Muscle of arm (tissue), 1 donor: ENCODE measurements at regions not wholly inside any gene's neighbourhood (a gene's known extent, or its start where the extent isn't known, plus 50 kb on each side); places are given as distances from the start of the nearest gene placed in this dataset.

Experiments
- DNase-seq: peaks from one replicate; pipeline ENCODE4 v3.0.0-alpha.2; 2013

DNA sequence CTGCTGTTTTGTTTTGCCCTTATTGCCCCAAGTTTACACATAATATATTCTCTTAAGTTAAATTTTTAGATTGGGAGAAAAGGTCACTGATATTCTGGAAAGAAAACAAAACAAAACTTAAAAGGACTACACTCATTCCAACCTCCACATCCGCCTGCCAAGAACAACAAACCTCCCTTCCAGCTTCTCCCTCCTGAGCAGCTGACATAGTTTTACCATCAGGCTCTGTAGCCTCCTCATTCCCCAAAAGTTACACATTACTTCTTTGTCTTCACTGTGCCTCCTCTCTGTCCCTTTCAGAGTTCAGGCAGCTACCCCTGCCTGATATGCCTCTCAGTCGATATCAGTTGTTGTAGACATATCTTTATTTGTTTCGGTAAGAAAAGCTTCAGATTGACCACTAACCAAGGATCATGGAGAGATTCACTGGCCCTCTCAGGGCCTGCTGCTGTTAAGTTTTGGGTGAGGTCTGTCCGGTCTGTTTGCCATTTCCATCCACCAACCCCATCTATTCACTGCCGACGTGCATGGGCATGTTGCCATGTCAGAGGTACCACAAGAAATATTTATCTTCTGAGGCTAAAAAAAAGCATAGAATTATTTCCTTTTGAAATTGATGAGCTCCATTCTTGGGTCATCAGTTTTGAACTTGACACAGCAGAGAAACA, 164.1 kb downstream of the GASK1B start:
- DNase-seq, result no peak

DNA sequence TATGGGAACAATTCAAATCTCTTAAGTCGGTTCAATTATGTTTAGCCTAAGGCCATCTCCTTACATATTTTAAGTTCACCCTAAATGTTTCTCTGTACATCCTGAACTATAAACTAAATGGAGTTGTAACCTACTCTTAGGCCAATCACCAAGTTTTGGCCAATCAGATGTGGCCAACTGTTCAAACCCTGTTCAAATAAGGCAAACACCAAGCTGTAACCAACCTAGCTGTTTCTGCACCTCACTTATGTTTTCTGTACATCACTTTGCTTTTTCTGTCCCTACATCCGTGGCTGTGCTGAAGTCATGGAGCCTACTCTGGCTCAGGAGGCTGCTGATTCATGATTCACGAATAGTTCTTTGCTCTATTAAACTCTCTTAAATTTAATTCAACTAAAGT, 165.3 kb downstream of the GASK1B start:
- DNase-seq, result no peak

DNA sequence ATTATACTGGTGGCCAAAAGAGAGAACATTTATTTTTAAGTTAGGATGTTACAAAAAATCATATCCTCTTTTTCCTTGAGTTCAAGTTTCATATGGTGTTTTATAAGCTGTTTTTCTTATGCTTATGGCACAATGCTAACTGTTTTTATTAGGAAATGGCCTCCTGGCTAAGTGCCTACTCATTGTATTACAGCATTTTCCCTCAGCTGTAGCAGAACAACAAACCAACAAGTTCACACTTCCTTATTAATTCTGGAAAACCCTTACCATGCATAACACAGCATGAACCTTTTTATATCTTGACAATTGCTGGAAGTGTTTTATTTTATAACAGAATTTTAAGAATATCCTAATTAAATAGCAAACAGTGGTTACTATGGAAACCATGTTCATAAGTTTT, 165.8 kb downstream of the GASK1B start:
- DNase-seq, result peak; percentile 75

DNA sequence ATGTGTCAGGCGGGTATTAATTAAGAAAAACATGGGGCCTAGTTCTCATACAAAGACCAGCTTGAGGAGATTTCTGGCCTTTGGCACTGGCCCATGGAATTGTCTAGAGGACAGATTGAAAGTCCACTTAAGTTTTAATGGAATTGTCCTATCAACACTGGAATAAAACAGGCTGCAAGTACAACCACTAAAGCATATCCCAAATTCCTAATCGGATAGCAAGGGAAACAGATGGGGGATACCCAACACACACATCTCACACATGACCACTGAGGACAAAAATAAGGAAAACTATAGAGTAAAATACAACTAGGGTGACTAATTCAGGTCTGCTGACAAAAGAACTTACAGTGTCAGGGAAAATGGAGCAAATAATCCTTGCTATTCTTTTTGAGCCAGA, 167.8 kb downstream of the GASK1B start:
- no peak for DNase-seq

DNA sequence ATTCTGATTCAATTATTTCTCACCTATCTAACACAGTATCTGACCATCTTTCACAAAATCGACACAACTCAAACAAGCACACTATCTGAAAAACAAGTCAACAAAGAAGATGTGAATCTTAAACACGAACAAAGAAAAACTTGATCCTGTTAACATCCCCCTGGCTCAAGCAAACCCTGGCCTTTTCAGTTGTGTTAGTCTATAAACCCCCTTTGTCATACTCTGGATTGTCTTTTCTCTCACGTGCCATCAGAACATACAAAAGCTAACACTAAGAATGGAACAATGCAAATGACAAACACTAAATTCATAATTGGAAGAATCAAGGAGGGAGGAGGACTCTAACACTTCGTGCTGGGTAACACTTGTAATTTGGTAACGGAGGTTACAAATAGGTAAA, 168.7 kb downstream of the GASK1B start:
- no peak for DNase-seq

DNA sequence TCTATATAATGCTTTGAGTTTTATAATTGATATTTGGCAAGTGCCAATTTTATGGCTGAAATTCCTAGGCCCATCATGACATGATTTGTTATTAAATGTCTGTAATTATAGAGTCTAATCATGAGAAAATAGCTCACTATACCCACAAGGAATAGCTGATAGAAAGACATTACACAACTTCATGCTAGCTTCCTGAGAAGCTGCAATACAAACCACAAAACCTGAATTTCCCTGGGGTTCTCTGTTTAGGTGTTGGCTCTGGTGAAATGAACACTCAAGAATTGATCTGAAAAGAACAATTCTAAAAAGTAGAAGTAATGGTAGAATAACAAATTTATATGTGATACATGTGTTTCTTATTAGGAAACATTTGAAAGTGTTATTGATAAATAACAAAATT, 169.6 kb downstream of the GASK1B start:
- DNase-seq, result no peak

DNA sequence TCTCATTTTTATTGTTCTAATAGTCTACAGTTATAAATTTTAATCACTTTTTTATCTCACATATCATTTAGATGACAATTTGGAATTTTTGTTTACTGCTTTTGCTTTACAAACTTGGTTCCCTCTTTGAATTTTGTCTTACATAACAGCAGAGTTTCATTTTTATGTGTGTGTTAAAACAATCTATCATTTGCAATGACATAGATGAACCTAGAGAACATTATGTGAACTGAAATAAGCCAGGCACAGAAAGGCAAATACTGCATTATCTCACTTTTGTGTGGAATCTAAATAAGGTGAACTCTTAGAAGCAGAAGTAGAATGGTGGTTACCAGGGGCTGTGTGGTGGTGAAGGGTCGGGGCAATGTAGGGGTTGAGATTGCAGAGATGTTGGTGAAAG, 170.7 kb downstream of the GASK1B start:
- no peak for DNase-seq

DNA sequence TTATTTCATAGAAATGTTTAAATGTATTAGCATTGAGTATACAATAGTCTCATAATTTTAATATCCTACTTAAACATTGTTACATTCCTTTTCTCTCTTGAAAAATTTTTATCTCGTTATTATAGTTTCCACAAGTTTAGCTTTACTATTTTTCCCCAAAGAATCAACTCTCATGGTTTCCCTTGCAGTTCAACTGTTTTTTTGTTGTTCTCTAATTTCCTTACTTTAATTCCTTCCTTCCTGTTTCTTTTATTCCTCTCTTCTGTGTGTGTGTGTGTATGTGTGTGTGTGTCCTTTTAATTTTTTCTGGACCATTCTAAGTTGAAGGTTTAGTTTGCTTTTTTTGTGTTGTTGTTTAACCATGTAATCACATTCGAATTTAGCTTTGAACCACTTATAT, 171.1 kb downstream of the GASK1B start:
- no peak for DNase-seq

DNA sequence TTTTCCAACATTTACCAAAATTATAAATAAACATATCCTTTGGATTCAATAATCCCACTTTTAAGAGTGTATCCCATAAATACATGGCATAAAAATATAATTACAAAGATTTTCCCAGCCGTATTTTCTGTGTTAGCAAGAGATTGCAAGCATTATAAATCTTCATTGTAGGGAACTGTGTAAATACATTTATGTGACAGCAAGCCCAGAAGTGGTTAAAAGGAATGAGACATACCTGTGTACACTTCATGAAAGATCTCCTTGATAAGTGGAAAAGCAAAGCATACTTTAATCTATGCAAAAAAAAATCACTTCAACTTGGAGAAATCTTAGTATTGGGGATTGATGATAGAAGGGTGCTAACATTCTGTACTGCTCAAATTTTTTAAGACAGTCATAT, 173.1 kb downstream of the GASK1B start:
- DNase-seq, result no peak

DNA sequence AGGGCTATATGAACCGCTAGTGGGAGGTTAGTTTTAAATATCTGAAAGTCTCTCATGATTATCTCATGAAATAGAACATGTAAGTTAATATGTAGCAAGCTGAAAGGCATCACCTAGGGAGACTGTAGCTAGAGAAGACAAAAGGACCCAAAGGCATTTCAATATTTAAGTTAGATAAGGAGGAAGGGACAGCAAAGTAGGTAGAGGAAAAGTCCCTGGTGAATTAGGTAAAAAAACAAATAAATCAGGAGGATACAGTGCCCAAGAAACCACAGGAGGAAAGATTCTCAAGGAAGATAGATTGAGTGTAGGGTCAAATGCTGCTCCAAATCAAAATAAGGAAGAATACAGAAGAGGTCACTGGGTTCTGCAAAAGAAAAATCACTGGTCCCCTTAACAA, 175.5 kb downstream of the GASK1B start:
- DNase-seq, result no peak

DNA sequence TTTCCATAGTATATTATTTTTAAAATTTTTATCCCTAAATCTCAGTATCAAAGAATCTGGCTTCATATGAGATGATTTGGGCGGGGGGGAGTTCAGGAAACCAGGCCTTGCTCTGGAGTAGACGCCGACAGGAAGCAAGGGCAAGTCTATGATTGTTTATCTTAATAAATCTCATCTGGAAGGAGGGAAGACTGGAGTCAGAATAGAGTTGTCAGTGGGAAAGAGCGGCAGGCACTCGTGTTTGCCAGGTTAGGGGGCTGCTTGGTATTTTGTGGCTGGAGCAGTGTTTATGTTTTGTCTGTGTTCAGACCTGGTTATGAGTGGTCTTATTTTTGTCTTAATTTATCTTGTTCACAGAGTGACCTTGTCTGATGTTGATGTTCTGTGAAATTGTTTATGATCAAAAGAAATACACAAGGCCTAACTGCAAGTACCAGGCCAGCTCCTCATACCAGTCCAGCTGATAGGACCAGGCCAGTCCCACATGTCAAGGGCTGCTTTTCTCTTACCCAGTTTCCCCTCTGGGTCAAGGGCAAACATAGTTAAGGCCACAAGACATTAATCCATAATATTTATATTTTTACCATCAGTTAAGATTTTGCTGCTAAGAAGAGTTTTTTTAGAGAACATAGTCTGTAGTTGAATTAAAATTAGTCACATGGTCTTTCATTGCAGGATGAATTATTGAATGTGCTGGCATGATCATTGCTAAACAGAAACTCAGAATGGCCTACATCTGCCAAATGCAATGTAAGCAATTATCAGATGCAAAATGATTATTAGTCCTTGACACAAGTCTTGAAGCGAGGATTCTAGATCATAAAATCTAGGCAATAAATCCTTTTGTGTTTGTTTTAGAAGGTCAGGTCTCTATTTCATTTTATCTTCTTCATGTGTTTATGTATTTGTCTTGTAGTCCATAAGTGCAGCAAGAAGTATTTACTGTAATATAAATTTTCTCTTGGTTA, 176.5 kb downstream of the GASK1B start:
- DNase-seq, result no peak

DNA sequence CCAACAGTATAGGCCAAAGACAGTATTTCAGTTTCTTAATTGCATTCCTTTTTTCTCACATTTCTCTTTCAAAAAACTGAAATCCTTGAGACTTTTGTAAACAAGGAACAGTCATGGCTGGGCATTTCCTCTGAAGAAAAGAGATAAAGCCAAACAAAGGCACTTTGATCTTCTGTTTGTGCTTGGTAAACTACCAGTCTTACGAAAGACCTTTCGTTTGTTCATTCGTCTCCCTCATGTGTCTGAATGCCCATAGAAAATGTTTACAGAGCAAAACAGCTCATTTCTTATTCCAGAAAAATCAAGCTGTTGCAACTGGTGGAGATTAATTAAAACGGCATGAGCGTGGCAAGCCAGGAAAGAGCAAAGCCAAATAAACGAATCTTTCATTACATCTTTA, 178.0 kb downstream of the GASK1B start:
- DNase-seq, result no peak

DNA sequence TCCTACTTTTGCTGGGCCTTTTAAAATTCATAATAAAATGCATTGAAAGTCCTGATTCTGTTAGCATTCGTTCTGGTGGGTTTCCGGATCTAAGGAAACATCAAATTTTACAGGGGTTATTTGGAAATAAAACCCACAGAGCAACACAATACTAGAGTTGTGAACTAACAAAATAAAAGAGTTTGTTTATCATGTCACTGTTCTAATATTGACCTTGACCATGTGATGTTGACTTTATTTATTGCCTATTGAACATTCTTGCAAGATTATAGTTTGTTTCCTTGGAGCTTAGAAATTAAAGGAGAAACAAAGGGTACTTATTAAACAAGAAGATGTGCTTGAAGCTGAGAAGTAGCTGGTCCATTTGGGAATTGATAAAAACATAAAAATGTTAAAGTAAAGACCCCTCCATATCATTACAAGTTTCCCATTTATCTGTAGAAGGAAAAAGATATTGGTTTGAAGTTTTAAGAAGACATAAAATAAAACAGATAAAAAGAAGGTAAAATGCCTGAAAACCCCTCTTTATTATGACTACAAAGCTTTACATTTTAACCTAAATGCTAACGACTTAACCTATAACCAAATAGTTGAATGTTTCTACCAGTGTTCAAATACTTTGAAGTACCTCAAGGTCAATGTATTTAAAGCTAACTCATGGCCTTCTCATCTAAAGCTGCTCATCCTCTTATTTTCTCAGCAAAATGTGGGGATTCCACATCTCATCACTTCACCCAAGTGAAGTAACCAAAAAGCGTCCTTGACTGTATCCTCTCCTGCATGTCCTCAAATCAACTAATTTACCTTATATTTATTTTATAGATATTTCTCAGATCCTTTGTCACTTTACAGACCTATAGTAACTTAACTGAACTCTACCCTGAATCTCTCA, 179.6 kb downstream of the GASK1B start:
- DNase-seq, result no peak

DNA sequence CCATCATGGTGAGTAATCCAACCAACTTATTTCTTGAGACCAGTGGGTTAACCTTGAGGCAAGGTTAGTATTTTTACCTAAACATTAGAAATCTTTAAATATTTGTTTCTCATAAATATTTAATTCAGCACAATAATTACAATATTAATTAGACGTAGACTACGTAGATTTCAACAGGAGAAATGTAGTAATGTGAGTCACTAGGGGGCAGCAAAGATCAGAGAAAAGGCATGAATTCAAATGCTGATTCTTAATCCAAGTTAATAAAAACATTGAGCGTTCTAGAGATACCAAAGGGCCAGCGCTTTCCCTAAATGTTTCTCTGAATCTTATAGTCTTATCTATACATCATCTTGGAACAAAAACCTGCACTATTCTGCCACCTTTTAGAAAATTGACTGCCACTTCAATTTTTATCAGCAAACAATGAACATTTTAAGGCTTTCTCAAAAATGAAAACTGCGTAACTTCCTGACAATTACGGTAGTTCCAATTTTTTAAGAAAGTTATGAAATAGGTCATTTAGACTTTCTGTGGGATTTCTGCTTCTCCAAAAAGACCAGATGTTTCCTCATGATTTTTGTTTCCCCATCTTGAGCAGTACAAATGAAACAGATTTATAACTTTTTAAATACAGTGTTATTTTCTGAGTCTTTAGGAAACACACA, 180.7 kb downstream of the GASK1B start:
- DNase-seq, result peak; percentile 86

DNA sequence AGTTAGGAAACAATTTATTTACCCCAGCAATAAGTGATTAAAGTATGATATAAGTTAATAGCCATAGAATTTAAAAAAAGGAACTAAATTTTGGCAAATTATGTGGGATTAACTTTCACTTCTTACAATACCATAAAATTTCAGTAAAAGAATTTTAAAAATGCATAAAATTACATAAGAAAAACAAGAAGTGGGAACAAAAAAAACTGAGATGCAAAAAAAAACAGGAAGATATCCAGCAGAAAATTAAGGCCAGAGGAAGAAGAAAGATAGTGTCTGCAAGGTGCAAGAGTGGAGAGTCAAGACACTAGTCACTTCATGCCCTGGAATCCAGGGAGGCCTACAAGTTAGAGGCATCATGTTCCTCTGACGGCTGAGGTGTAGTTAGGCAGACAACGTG, 184.2 kb downstream of the GASK1B start:
- no peak for DNase-seq

DNA sequence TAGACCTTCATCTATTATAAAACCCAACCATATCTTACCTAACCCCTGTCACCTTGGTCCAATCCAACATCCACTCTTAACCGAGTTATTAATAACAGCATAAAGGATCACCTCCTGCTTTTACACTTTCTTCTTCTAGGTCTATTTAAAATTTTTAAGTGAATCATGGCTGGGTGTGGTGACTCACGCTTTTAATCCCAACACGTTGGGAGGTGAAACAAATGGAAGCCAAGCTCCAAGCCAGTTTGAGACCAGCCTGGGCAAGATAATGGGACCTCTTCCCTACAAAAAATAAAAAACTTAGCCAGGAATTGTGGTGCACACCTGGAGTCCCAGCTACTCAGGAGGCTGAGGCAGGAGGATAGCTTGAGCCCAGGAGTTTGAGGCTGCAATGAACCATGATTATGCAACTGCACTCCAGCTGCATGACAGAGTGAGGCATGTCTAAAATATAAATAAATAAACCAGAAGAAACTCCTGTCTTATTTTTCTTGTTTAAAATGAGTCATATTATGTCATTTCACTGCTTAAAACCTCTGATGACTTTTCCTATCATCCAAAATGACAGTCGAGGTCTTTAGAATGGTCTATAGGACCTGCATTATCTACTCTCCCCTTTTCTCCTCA, 188.4 kb downstream of the GASK1B start:
- DNase-seq, result no peak

DNA sequence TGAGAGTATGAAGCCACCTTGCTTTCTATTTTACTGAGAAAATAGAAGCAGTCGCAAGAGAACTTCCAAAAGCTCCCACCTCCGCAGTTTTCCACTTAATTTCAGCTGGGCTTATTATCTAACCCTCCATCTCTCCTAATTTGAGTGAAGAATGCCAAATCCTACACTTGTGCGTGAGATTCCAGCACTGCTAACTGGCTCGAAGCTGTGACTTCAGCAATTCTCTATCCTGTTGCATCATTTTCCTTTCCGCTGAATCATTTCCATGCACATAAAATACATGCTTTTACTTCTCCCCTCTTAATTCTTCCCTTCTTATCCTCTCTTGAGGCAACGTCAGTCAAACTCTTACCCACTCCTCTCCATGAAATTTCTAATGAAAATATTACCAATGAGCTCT, 189.5 kb downstream of the GASK1B start:
- no peak for DNase-seq

DNA sequence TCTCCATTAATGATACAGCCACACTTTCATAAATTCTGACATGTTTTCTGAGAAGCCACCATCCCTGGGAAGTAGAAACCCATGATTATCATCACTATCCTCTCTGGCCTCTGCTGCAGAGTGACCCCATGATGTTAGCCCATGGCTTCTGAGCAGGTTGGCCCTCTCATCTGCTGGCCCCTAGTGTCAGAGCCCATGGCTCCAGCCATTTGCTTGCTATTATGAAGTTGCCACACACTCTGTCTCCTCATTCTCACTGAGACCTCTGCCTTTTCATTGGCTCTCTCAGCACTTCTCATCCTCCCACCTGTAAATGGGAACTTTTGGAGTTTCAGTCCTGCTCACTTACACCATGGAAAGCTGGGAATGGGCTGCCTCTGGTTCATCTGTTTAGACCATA, 192.7 kb downstream of the GASK1B start:
- DNase-seq, result no peak

DNA sequence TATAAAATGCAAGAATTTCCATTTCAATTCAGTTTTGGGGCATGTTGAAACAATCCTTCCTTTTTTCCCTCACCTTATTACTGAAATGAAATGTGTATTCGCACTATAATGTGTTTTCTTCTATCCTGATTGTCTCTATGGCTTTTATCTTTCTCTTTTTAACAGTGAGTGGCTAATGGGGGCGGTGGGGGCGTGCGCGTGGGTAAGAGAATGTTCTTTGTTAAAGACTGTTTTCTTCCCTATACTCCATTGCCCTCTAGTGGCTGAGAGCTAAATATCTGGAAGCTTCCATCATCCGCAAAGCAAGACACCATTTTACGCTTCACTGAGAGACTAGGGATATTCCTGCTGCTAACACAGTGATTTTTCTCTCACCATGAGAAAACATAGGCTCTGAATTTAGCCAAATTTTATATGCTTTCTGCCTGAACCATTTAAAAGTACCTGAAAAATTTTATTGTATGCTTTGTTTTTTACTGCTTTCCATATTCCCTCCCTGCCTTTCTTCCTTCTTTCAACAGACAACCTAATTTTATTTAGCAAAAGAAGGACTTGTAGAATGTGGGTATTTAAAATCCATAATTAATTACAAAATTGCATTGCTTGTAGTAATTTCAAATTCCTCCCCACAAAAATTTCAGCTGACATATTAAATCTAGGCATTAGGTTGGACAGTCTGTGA, 194.0 kb downstream of the GASK1B start:
- peak; percentile 64 for DNase-seq

DNA sequence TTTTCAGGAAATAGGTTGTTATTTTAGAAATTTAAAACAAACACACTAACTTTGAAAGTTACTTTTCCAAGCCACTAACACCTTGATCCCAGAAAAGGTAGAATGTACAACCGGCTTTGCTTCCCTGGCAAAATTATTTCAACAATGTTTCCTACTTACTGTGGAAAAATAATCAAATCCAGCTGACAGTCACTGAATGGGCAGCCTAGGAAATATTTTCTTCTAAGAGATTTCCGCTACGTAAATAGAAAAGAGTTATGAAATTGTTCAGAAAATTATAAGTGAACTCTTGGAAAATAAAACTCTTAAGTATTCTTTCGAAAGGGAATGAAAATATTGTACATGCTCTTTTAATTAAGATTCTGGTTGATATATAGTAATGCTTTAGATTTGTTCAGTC, 195.7 kb downstream of the GASK1B start:
- no peak for DNase-seq

DNA sequence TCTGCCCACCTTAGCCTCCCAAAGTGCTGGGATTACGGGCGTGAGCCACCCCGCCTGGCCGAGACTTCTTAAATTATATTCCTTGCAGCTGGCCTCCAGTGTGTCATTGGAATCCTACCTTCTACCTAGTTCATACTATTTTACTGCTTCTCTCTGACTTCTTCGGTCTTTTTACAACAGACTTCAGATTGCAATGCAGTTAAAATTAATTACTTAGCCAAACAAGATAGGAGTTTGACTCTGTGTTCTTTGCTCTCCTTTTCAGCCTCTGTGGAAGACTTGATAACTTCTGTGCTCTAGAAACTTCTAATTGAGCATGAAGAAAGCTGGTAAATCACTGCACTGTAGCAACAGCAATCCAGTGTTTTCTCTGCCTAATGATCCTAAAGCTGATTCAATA, 199.5 kb downstream of the GASK1B start:
- no peak for DNase-seq
